ENCODE measurements at regions not wholly inside any gene's neighbourhood (a gene's known extent, or its start where the extent isn't known, plus 50 kb on each side); places are given as distances from the start of the nearest gene placed in this dataset.

GRCh38 chr7:16295558-16295957, 125.8 kb downstream of the CRPPA start:
- TF ChIP-seq CTCF (conservative IDR thresholded peaks at IDR 0.05 in 1 of 2, IDR thresholded peaks at IDR 0.05 in 1 of 2; ENCODE audit: low read depth in 1 of 2, low read length in 2 of 2) (no peak), EZH2 (IDR thresholded peaks at IDR 0.05; ENCODE audit: low read length, missing control alignments) (no peak)
